GM23248 (cell line): ENCODE measurements at regions not wholly inside any gene's neighbourhood (a gene's known extent, or its start where the extent isn't known, plus 50 kb on each side); places are given as distances from the start of the nearest gene placed in this dataset.

Experiments
- DNase-seq: peaks from one replicate; pipeline ENCODE4 v3.0.0-alpha.2; 2015
- H2AFZ ChIP-seq: fragments of 200-600 bp; sonication (generic); 2 replicates; pipeline ENCODE4 v1.6.1; 2016; ENCODE audit warnings: antibody characterized with exemption
- H3F3A ChIP-seq: fragments of 200-600 bp; sonication (generic); 2 replicates; pipeline ENCODE4 v1.6.1; 2016; ENCODE audit warnings: mild to moderate bottlenecking, antibody characterized with exemption, mixed run types; ENCODE audit not compliant: insufficient read depth
- H3K27ac ChIP-seq: fragments of 200-600 bp; sonication (generic); 2 replicates; pipeline ENCODE4 v1.5.1; 2016; ENCODE audit warnings: mild to moderate bottlenecking
- H3K27me3 ChIP-seq: fragments of 200-600 bp; sonication (generic); replicated peaks from 2 replicates; pipeline ENCODE4 v1.6.1; 2016; ENCODE audit warnings: mild to moderate bottlenecking; ENCODE audit not compliant: insufficient read depth
- H3K36me3 ChIP-seq: fragments of 200-600 bp; sonication (generic); 2 replicates; pipeline ENCODE4 v1.6.1; 2016; ENCODE audit warnings: low read depth, mild to moderate bottlenecking
- H3K4me1 ChIP-seq: fragments of 200-600 bp; sonication (generic); 2 replicates; pipeline ENCODE4 v1.6.1; 2016; ENCODE audit warnings: mild to moderate bottlenecking; ENCODE audit not compliant: insufficient read depth
- H3K4me2 ChIP-seq: fragments of 200-600 bp; sonication (generic); one replicate; pipeline ENCODE4 v1.6.1; 2016; ENCODE audit warnings: mild to moderate bottlenecking; ENCODE audit not compliant: unreplicated experiment
- H3K4me3 ChIP-seq: fragments of 200-600 bp; sonication (generic); 2 replicates; pipeline ENCODE4 v1.5.1; 2016; ENCODE audit warnings: mild to moderate bottlenecking
- H3K79me2 ChIP-seq: fragments of 200-600 bp; sonication (generic); 2 replicates; pipeline ENCODE4 v1.6.1; 2016; ENCODE audit warnings: mild to moderate bottlenecking; ENCODE audit not compliant: insufficient read depth
- H3K9ac ChIP-seq: fragments of 200-600 bp; sonication (generic); 2 replicates; pipeline ENCODE4 v1.6.1; 2016; ENCODE audit warnings: mild to moderate bottlenecking
- H3K9me2 ChIP-seq: fragments of 200-600 bp; sonication (generic); 2 replicates; pipeline ENCODE4 v1.6.1; 2016; ENCODE audit warnings: mixed run types, mild to moderate bottlenecking, moderate library complexity; ENCODE audit not compliant: insufficient read depth
- H3K9me3 ChIP-seq: fragments of 200-600 bp; sonication (generic); one replicate; pipeline ENCODE4 v1.6.1; 2017; ENCODE audit warnings: low read depth
- H4K20me1 ChIP-seq: fragments of 200-600 bp; sonication (generic); 2 replicates; pipeline ENCODE4 v1.6.0; 2016; ENCODE audit not compliant: insufficient read depth
- EZH2 ChIP-seq: fragments of 200-600 bp; sonication (generic); IDR thresholded peaks from 2 replicates; pipeline ENCODE4 v1.6.1; 2018; ENCODE audit warnings: antibody characterized with exemption, mild to moderate bottlenecking; ENCODE audit not compliant: insufficient read depth, poor library complexity, severe bottlenecking
- EZH2phosphoT487 ChIP-seq: fragments of 200-600 bp; sonication (generic); IDR thresholded peaks from 2 replicates; pipeline ENCODE4 v1.6.1; 2018; ENCODE audit warnings: antibody characterized with exemption, moderate library complexity, mild to moderate bottlenecking, low read depth; ENCODE audit not compliant: insufficient read depth
- WGBS, 2 experiments: methylation state at CpG; one replicate each; pipeline ENCODE4 v1.1.6; 2015 to 2017; ENCODE audit warnings: low lambda C conversion rate in 2 of 2, low coverage in 1 of 2; ENCODE audit errors: missing lambda C conversion rate in 2 of 2; 5-methylcytosine and 5-hydroxymethylcytosine counted together
- in situ Hi-C: fragments of 300-500 bp; cut with MboI; formaldehyde crosslinking; loops from 2 replicates; pipeline ENCODE4 v1.15.0; 2020

DNA sequence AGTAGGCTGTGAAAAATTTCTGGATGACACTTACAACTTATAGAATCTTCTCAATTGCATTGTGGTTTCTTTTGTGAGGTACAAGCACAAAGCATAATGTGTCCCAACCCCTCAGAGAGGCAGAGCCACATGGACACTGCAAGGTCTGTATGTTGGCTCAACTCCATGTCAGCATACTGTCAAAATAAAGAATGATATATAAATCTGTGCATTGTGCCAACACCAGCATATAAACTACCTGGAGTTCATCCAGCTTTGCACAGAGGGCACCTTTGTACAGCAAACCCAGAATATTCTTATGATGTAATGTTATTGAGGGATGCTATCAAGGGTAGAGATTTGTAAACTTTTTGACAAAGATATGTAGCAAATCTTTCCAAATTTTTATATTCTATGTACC is 1065.8 kb upstream of the MIR17HG start:
- Histone ChIP-seq H3K9ac (no peak overlapping the region), H3K79me2 (no peaks in the 10 kb centered on the region), H3F3A (no peaks in the 10 kb centered on the region), H3K27me3 (no peaks in the 10 kb centered on the region), H3K4me3 (no peak overlapping the region), H3K36me3 (no peaks in the 10 kb centered on the region), H4K20me1 (no peaks in the 10 kb centered on the region), H3K4me1 (no peaks in the 10 kb centered on the region), H2AFZ (no peak overlapping the region), H3K9me2 (no peaks in the 10 kb centered on the region), H3K4me2 (no peak overlapping the region), H3K9me3 (no peaks in the 10 kb centered on the region), H3K27ac (no peak overlapping the region)
- no peak for DNase-seq
- in situ Hi-C loops, result no loop called here
- TF ChIP-seq EZH2, result no peak
- no peak for TF ChIP-seq EZH2phosphoT487

DNA sequence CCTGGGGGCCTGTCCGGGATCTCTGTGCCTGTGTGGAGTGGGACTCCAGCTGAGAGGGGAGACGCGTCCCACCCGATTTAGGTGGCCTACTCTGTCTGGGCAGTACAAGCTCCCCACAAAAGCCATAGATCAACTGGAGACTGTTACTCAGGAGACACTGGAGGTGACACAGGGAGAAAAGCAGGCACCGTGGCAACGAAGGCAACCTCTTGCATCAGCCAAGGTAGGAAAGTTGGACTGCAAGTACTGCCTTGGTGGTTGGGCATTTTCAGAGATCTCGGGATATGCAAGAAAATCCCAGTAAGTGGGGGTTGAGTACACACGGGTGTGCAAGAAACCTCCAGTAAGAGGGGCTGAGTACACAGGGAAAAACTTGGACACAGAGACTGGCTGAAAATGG is 1060.0 kb upstream of the MIR17HG start:
- TF ChIP-seq EZH2phosphoT487, result no peak
- TF ChIP-seq EZH2, result no peak
- H2AFZ ChIP-seq, result no peak overlapping the region
- H3K9ac ChIP-seq, result no peak overlapping the region
- in situ Hi-C loops, result no loop called here
- no peak overlapping the region for H3K4me3 ChIP-seq
- no peaks in the 10 kb centered on the region for H3K9me3 ChIP-seq
- H3K9me2 ChIP-seq, result no peaks in the 10 kb centered on the region
- H3K79me2 ChIP-seq, result no peaks in the 10 kb centered on the region
- H3K27ac ChIP-seq, result no peak overlapping the region
- no peaks in the 10 kb centered on the region for H3K36me3 ChIP-seq
- DNase-seq, result no peak
- H3K27me3 ChIP-seq, result no peaks in the 10 kb centered on the region
- no peaks in the 10 kb centered on the region for H3F3A ChIP-seq
- no peaks in the 10 kb centered on the region for H3K4me1 ChIP-seq
- WGBS, 2 experiments, result 60 to 72% methylated on average over 8 of the region's 8 CpGs
- H4K20me1 ChIP-seq, result no peaks in the 10 kb centered on the region
- H3K4me2 ChIP-seq, result no peak overlapping the region

DNA sequence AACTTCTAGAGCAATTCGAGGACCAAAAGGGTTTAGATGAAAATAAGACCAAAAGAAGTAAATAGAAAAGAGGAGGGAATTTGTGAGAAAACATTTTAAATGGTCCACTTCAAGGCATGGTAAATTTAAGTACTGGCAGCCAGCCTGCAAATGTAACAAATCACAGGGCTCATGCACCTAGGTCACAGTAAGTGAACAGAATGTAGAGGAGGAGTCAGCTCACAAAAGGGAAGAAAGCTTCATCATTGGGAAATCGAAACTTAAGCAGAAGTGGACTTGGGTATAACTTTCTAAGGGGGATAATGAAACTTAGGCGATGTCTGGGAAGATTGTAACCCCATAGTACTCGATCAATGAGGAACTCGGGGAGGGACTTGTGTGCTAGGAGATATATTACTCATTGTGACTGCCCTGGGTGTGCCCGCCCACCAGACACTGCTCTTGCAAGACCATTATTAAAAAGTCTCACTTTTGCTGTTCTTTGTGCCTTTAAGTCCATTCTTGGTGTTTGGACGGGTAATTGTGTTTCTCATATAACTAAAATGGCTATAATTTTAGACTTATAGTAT is 1053.6 kb upstream of the MIR17HG start:
- Histone ChIP-seq H4K20me1 (no peaks in the 10 kb centered on the region), H3K9me2 (no peaks in the 10 kb centered on the region), H3F3A (no peaks in the 10 kb centered on the region), H3K36me3 (no peaks in the 10 kb centered on the region), H3K4me2 (no peak overlapping the region), H3K4me3 (no peak overlapping the region), H3K4me1 (no peaks in the 10 kb centered on the region), H3K79me2 (no peaks in the 10 kb centered on the region), H2AFZ (no peak overlapping the region), H3K9ac (no peak overlapping the region), H3K9me3 (no peaks in the 10 kb centered on the region), H3K27ac (no peak overlapping the region), H3K27me3 (no peaks in the 10 kb centered on the region)
- TF ChIP-seq EZH2phosphoT487, result no peak
- TF ChIP-seq EZH2, result no peak
- in situ Hi-C loops, result no loop called here
- WGBS, 2 experiments, result 87 to 88% methylated on average over 7 of the region's 7 CpGs
- DNase-seq, result peak; percentile 9

GRCh38 chr13:90299238-90299637 is 1048.2 kb upstream of the MIR17HG start:
- Histone ChIP-seq H3K36me3 (no peaks in the 10 kb centered on the region), H3K4me1 (peaks cover 13% of the 10 kb centered on the region), H3K9ac (no peak overlapping the region), H3K27ac (no peak overlapping the region), H4K20me1 (no peaks in the 10 kb centered on the region), H3K27me3 (no peaks in the 10 kb centered on the region), H3K4me2 (no peak overlapping the region), H2AFZ (no peak overlapping the region), H3K79me2 (no peaks in the 10 kb centered on the region), H3K9me3 (no peaks in the 10 kb centered on the region), H3K9me2 (no peaks in the 10 kb centered on the region), H3K4me3 (no peak overlapping the region), H3F3A (no peaks in the 10 kb centered on the region)
- no peak for DNase-seq
- in situ Hi-C loops, result no loop called here
- 73 to 74% methylated on average over 5 of the region's 5 CpGs for WGBS, 2 experiments
- no peak for TF ChIP-seq EZH2
- TF ChIP-seq EZH2phosphoT487, result no peak

GRCh38 chr13:90300015-90300414 is 1047.5 kb upstream of the MIR17HG start:
- in situ Hi-C loops, result no loop called here
- Histone ChIP-seq H3K9me2 (no peaks in the 10 kb centered on the region), H3K4me1 (peaks cover 13% of the 10 kb centered on the region), H3K4me3 (no peak overlapping the region), H4K20me1 (no peaks in the 10 kb centered on the region), H3K9me3 (no peaks in the 10 kb centered on the region), H3K4me2 (no peak overlapping the region), H3F3A (no peaks in the 10 kb centered on the region), H2AFZ (no peak overlapping the region), H3K9ac (no peak overlapping the region), H3K36me3 (no peaks in the 10 kb centered on the region), H3K27ac (no peak overlapping the region), H3K79me2 (no peaks in the 10 kb centered on the region), H3K27me3 (no peaks in the 10 kb centered on the region)
- 94 to 95% methylated on average over 2 of the region's 2 CpGs for WGBS, 2 experiments
- no peak for DNase-seq
- TF ChIP-seq EZH2phosphoT487 (no peak), EZH2 (no peak)
